Astrocyte (in vitro differentiated cells and primary cell): ENCODE measurements at regions not wholly inside any gene's neighbourhood (a gene's known extent, or its start where the extent isn't known, plus 50 kb on each side); places are given as distances from the start of the nearest gene placed in this dataset.

Experiments
- DNase-seq: peaks from one replicate; pipeline ENCODE4 v3.0.0-alpha.2; 2010; ENCODE audit warnings: low read depth
- FAIRE-seq: peaks from 2 replicates; lab custom pipeline; 2011; peaks lifted over from hg19 to GRCh38; lab: Jason Lieb, UNC
- H2AFZ ChIP-seq: 2 replicates; pipeline ENCODE4 v1.6.0; 2012; ENCODE audit warnings: low read depth, low read length, inconsistent platforms
- H3K27ac ChIP-seq: 2 replicates; pipeline ENCODE4 v1.5.1; 2011; ENCODE audit warnings: low read depth, low read length, inconsistent platforms
- H3K27me3 ChIP-seq: 2 replicates; pipeline ENCODE4 v1.6.0; 2011; ENCODE audit warnings: low read length, inconsistent platforms; ENCODE audit not compliant: insufficient read depth
- H3K36me3 ChIP-seq: 2 replicates; pipeline ENCODE4 v1.5.1; 2011; ENCODE audit warnings: low read length, inconsistent platforms; ENCODE audit not compliant: insufficient read depth
- H3K4me1 ChIP-seq: 2 replicates; pipeline ENCODE4 v1.5.1; 2011; ENCODE audit warnings: low read length, inconsistent platforms; ENCODE audit not compliant: insufficient read depth
- H3K4me2 ChIP-seq: 2 replicates; pipeline ENCODE4 v1.6.0; 2012; ENCODE audit warnings: low read length, inconsistent platforms
- H3K4me3 ChIP-seq: 2 replicates; pipeline ENCODE4 v1.5.1; 2011; ENCODE audit warnings: low read depth, mild to moderate bottlenecking, low read length, inconsistent platforms; ENCODE audit not compliant: insufficient read depth
- H3K79me2 ChIP-seq: 2 replicates; pipeline ENCODE4 v1.6.0; 2012; ENCODE audit warnings: mild to moderate bottlenecking, low read length, inconsistent platforms; ENCODE audit not compliant: insufficient read depth
- H3K9ac ChIP-seq: 2 replicates; pipeline ENCODE4 v1.6.0; 2012; ENCODE audit warnings: mild to moderate bottlenecking, low read length, inconsistent platforms
- H3K9me3 ChIP-seq: 2 replicates; pipeline ENCODE4 v1.5.1; 2012; ENCODE audit warnings: low read depth, mild to moderate bottlenecking, low read length, inconsistent platforms; ENCODE audit not compliant: insufficient read depth
- H4K20me1 ChIP-seq: 2 replicates; pipeline ENCODE4 v1.6.0; 2012; ENCODE audit warnings: low read length, inconsistent platforms; ENCODE audit not compliant: insufficient read depth
- H3K27ac Mint-ChIP-seq: one replicate; pipeline ENCODE4 v1.8.0; 2021; ENCODE audit warnings: mild to moderate bottlenecking, mixed read lengths; ENCODE audit not compliant: unreplicated experiment
- H3K27me3 Mint-ChIP-seq: one replicate; pipeline ENCODE4 v1.8.0; 2021; ENCODE audit warnings: low read depth, mixed read lengths; ENCODE audit not compliant: unreplicated experiment
- H3K36me3 Mint-ChIP-seq: one replicate; pipeline ENCODE4 v1.8.0; 2021; ENCODE audit warnings: low read depth, mixed read lengths; ENCODE audit not compliant: unreplicated experiment
- H3K4me1 Mint-ChIP-seq: one replicate; pipeline ENCODE4 v1.8.0; 2021; ENCODE audit warnings: low read depth, mixed read lengths; ENCODE audit not compliant: unreplicated experiment
- H3K4me3 Mint-ChIP-seq: one replicate; pipeline ENCODE4 v1.8.0; 2021; ENCODE audit warnings: mild to moderate bottlenecking, moderate library complexity, mixed read lengths; ENCODE audit not compliant: unreplicated experiment
- H3K9me3 Mint-ChIP-seq: one replicate; pipeline ENCODE4 v1.8.0; 2021; ENCODE audit warnings: mild to moderate bottlenecking, mixed read lengths; ENCODE audit not compliant: unreplicated experiment
- CTCF ChIP-seq: IDR thresholded peaks from 2 replicates; pipeline ENCODE4 v1.5.1; 2011; ENCODE audit warnings: low read depth, mild to moderate bottlenecking, inconsistent platforms, low read length, moderate library complexity; ENCODE audit not compliant: insufficient read depth
- EZH2 ChIP-seq: IDR thresholded peaks from 2 replicates; pipeline ENCODE4 v1.6.1; 2012; ENCODE audit warnings: mild to moderate bottlenecking, low read length, inconsistent platforms; ENCODE audit not compliant: insufficient read depth

- no peak overlapping the region for H2AFZ ChIP-seq
- H3K4me3 Mint-ChIP-seq = no peak overlapping the region
- no peak overlapping the region for H3K27ac ChIP-seq
- H3K36me3 Mint-ChIP-seq = no peaks in the 10 kb centered on the region
- no peaks in the 10 kb centered on the region for H3K4me1 Mint-ChIP-seq
- no peaks in the 10 kb centered on the region for H3K9me3 ChIP-seq
- peaks cover 4% of the 10 kb centered on the region for H3K27me3 Mint-ChIP-seq
- DNase-seq = no peak
- H3K9me3 Mint-ChIP-seq = peaks cover 2% of the 10 kb centered on the region
- H3K27me3 ChIP-seq = no peaks in the 10 kb centered on the region
- H3K4me1 ChIP-seq = no peaks in the 10 kb centered on the region
- H3K27ac Mint-ChIP-seq = no peak overlapping the region
- H3K4me3 ChIP-seq = no peak overlapping the region
- no peaks in the 10 kb centered on the region for H4K20me1 ChIP-seq
- no peak overlapping the region for H3K4me2 ChIP-seq
- H3K36me3 ChIP-seq = no peaks in the 10 kb centered on the region
- H3K9ac ChIP-seq = no peak overlapping the region
- no peaks in the 10 kb centered on the region for H3K79me2 ChIP-seq
- no peak for TF ChIP-seq CTCF
- no peak for TF ChIP-seq EZH2
- no peak for FAIRE-seq
Measured at GRCh38 chr1:67597336-67597735, 87.7 kb upstream of the GADD45A start.

DNA sequence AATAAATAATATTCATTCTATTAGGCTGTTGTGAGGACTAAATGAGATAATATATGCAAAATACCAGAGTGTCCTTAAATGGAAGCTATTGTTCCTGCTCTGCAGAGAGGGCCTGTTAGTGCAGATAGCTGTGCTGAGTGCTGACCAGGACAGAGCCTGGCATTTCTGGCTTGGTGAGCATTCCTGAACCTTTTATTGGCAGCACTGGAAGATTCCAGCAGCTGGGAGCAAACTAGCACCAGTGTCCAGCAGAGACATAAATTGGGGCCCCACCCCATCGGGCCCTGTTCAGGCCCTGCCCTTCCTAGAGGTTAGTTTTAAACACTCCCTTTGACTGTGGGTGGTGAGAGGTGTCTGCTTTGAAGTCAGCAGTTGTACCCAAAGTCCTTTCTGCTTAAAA, 85.9 kb upstream of the GADD45A start:
- Histone ChIP-seq H3K4me1 (no peaks in the 10 kb centered on the region), H3K4me3 (no peak overlapping the region), H3K4me2 (no peak overlapping the region), H3K9ac (no peak overlapping the region), H2AFZ (no peak overlapping the region), H3K27me3 (no peaks in the 10 kb centered on the region), H3K79me2 (no peaks in the 10 kb centered on the region), H3K9me3 (no peaks in the 10 kb centered on the region), H3K36me3 (no peaks in the 10 kb centered on the region), H3K27ac (no peak overlapping the region), H4K20me1 (no peaks in the 10 kb centered on the region)
- Mint-ChIP-seq H3K36me3 (no peaks in the 10 kb centered on the region), H3K4me1 (no peaks in the 10 kb centered on the region), H3K27ac (no peak overlapping the region), H3K27me3 (peaks cover 2% of the 10 kb centered on the region), H3K4me3 (no peak overlapping the region), H3K9me3 (peaks cover 4% of the 10 kb centered on the region)
- FAIRE-seq (no peak), DNase-seq (no peak)
- no peak for TF ChIP-seq CTCF
- no peak for TF ChIP-seq EZH2

GRCh38 chr1:67601539-67601938, 83.5 kb upstream of the GADD45A start:
- Histone ChIP-seq H3K9ac (no peak overlapping the region), H3K27me3 (peaks cover 4% of the 10 kb centered on the region), H4K20me1 (no peaks in the 10 kb centered on the region), H2AFZ (no peak overlapping the region), H3K4me1 (no peaks in the 10 kb centered on the region), H3K36me3 (no peaks in the 10 kb centered on the region), H3K79me2 (no peaks in the 10 kb centered on the region), H3K27ac (no peak overlapping the region), H3K4me2 (no peak overlapping the region), H3K4me3 (no peak overlapping the region), H3K9me3 (no peaks in the 10 kb centered on the region)
- no peaks in the 10 kb centered on the region for H3K36me3 Mint-ChIP-seq
- H3K27ac Mint-ChIP-seq = no peak overlapping the region
- no peaks in the 10 kb centered on the region for H3K4me1 Mint-ChIP-seq
- TF ChIP-seq EZH2 (no peak), CTCF (no peak)
- H3K27me3 Mint-ChIP-seq = peaks cover 3% of the 10 kb centered on the region
- peaks cover 4% of the 10 kb centered on the region for H3K9me3 Mint-ChIP-seq
- no peak for DNase-seq
- FAIRE-seq = no peak
- H3K4me3 Mint-ChIP-seq = no peak overlapping the region
